HG02884 (cell line): ENCODE measurements at regions not wholly inside any gene's neighbourhood (a gene's known extent, or its start where the extent isn't known, plus 50 kb on each side); places are given as distances from the start of the nearest gene placed in this dataset.
"Not testable (repeated sequence)": the region's sequence is repeated elsewhere in the genome, so short reads cannot be mapped to it uniquely, and the experiment has no call there.

Experiments used
- ATAC-seq: cut with Tn5 transposase; IDR thresholded peaks from one replicate; pipeline ENCODE4 v1.9.1; 2021; ENCODE audit warnings: mild to moderate bottlenecking, moderate library complexity; ENCODE audit not compliant: unreplicated experiment

DNA sequence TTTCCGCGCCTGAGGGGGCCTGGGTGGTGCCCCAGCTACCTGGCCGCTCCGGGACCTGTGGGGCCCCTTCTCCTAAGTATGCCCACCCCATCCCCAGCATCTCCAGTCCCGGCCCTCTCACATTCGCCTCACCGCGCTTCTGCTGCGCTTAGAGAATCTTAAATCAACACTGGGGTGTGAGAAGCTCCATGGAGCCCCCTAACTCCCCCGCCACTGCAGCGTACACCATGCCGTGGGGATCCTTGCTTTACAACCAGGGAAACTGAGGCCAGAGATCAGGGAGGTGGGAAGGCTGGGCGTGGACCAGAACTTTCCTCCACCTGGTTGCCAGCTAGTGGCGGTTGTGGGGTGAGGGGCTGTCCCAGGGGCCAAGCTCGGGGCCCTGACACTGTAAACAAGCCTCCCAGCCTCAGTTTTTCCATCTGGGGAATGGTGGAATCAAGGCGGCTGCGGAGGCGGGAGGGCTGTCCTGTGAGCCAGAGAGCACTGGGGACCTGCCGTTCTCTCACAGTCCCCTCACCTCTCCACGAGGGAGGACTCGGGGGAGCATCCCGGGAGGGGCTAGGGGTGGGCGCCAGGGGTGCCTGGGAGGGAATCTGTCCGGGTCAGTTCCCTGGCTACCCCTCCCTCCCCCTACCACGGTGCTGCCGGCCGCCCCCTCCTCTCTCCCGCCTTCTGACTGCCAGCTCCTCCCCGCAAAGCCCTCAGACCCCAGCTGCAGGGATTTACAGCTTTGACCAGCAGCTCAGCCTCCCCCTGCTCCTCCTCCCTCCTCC is 161.2 kb downstream of the C9orf50 start:
- ATAC-seq, result no peak

DNA sequence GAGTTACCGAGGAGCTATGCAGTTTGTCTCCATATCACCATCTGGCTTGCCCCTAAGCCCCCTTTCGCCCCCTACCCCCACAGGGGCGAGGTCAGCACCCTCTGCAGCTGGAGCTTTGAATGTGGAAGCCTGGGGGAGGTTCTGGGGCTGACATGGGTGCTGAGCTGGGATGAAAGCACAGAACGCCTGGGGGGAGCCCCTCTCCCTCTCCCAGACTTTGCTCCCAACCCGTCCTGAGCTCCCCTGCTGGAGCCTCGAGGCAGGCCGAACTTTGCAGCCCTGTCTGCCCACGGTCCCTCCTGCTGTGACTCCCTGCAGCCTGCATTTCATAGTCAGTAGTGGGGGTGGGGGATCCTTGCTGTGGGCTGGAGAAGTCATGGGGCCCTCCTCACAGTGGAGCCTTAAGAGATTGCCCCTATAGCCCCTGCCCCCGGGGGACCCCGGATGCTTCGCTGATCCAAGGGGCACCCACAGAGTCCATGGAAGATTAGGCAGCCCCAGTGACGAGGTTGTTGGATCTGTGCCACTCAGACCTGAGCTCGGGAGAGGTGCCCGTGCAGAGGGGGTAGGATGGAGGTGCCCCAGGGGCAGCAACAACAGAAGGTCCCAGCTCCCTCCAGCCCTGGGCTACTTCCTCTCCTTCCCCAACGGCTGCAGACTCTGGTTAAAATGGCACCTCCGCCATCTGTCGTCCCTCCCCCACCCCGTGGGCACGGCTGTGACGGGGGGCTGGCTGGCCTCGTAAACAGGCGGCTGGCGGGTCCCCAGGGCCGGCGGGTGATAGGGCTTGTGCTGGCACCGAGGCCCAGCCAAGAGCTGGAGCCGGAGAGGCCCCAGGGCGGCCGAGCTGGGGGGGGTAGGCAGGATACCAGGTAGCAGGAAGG is 162.0 kb downstream of the C9orf50 start:
- ATAC-seq, result no peak

DNA sequence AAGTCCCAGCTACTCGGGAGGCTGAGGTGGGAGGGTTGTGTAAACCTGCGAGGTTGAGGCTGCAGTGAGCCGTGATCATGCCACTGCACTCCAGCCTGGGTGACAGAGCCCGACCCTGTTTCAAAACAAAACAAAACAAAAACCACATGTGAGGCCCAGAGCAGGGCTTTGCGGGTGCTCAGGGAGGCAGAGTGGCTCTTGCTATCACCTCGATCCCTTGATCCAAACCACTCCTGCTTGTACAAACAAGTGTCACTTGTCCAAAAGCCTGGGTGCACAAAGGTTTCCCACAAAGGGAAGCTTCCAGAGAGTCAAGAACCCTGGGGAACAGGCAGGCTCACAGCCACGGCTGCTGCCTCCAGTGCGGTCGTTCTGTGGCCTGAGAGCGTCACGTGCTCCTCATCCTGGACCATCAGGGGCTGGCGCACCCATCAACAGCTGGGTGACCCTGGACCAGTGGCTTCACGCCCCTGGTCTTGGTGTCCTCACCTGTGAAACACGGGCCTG is 162.7 kb downstream of the C9orf50 start:
- no peak for ATAC-seq

DNA sequence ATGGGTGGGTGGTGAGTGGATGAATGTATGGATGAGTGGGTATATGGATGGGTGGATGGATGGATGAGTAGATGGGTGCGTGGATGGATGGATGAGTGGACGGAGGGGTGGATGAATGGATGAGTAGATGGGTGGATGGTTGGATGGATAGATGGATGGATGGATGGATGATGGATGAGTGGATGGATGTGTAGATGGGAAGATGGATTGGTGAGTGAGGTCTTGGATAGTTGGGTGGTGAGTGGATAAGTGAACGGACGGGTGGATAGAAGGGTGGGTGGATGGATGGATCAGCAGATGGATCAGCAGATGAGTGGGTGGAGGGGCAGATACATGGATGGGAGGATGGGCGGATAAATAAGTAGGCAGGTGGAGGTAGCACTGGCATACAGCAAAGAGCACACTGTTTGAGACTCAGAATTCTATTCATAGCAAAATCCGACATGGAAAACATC is 163.5 kb downstream of the C9orf50 start:
- no peak for ATAC-seq

DNA sequence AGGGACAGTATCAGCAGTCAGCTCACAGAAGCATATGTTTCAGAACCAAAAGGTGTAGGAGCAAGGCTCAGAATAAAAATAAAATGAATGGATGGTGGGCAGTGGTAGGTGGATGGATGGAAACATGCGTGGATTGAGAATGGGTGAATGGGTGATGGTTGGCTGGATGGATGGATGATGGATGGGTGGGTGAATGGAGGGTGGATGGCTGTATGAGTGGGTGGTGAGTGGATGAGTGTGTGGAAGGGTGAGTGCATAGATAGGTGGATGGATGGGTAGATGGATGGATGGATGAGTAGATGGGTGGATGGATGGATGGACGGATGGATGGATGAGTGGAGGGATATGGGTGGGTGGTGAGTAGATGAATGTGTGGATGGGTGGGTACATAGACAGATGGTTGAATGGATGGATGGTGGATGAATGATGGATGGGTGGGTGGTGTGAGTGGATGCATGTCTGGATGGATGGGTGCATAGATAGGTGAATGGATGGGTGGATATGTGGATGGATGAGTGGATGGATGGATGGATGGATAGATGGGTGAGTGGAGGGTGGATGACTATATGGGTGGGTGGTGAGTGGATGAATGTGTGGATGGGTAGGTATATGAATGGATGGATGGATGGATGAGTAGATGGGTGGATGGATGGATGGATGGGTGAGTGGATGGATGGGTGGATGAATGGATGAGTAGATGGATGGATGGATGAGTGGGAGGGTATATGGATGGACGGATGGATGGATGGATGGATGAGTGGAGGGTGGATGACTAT is 164.2 kb downstream of the C9orf50 start:
- no peak for ATAC-seq

DNA sequence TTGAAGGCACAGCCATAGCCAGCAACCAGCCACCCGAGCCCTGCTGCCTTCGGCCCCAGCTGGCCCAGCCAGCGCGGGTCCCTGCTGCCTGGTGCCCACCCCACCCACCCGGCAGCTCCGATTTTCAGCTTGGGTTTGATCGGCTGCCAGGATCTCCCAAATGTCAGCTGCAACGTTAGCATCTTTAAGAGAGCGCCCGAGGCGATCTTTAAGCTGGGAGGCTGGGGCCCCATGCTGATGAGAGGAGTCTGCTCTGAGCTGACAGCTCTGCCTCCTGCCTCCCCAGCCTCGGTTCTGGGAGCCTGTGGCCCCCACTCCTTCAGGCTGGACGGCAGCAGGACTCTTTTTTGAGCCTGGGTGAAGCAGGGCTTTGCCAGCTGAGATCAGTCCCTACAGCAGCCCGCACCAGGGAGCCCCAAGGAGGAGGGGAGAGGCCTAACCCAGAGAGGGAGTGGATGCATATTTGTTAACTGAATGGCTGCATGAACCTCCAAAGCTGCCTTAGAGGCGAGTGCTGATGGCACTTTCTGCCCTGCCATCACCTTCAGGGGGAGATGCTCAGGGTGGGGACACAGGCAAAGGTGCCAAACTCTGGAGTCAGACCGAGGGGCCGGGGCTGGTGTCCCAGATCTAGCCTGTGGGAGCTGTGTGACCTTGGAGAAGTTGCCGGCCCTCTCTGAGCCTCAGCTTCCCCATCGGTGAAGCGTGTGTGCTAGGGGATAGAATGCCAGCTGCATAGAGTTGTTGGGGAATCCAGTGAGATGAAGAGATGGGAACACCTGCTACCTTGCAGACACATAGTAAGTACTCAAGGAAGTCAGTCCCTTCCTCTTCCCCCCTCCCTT is 165.5 kb downstream of the C9orf50 start:
- no peak for ATAC-seq

DNA sequence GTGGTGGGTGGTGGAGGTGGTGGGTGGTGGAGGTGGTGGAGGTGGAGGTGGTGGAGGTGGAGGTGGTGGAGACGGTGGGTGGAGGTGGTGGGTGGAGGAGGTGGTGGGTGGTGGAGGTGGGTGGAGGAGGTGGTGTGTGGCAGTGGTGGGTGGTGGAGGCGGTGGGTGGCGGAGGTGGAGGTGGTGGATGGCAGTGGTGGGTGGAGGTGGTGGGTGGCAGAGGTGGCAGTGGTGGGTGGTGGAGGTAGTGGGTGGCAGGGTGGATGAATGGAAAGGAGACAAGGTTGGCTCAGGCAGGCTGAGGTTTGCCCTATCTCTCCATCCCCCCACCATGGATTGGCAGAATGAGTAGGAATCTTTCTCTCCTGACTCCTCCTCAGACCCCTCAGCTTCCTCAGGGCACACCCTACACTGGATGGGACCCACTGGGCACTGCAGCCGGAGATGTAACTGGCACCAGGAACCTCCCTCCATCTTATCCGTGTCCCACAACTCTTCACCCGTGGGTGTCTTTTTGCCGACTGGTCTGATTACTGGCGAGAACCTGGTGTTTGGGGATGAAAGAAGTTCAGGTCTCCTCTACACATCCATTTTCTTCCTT is 166.3 kb downstream of the C9orf50 start:
- no peak for ATAC-seq

DNA sequence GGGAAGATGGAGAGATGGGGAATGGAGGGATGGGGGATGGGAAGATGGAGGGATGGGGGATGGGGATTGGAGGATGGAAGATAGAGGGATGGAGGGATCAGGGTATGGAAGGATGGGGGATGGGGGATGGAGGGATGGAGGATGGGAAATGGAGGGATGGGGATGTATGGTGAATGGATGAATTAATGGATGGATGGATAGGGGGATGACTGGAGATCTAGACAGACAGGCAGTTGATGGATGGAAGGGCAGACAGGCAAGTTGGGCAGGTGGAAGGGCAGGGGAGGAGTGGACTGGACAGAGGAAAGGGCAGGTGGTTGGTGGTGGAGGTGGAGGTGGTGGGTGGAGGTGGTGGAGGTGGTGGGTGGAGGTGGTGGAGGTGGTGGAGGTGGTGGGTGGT is 167.2 kb downstream of the C9orf50 start:
- no peak for ATAC-seq

DNA sequence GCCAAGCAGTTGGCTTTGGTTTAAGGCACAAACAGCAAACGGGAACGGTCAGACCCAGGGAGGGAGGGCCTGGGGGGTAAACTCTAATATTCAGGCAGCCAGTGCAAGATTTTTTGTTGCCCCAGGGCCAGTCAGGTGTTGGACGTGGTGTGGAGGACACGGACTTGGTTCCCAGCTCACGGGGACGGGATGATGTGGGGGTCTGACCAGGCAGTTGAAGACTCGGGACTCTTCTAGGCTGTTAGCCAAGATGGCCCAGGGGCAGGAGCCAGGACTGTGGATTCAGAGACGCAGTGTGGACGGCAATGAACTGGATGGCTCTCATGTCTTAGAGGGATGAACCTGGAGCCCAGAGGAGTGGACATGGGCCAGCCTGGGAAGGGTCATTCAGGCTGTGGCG is 169.2 kb downstream of the C9orf50 start:
- no peak for ATAC-seq

DNA sequence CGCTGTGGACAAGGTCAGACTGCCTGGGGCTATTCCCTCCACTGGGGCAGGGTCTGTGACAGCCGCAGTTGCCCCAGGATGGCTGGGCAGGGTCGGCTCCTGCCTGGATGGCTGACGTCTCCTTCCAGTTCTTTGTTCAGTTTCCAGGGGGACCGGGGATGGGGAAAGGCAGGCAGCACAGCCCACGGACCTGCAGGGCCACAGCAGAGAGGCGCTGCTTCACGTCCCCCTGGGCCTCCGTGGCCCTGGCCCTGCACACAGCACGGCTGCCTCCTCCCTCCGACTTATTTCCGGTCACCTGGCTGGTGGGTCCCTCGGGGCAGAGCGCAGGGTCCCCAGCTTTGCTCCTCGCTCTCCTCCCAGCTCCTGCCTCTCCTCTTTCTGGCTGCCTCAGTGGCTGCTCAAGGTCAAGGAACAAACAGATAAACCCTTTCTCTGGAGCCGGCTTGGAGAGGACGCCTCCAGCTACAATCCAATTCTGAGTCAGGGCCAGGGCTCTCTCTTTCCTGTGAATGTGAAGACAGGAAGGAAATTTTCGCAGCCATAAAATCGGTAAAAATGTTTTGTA is 169.7 kb downstream of the C9orf50 start:
- ATAC-seq, result no peak

DNA sequence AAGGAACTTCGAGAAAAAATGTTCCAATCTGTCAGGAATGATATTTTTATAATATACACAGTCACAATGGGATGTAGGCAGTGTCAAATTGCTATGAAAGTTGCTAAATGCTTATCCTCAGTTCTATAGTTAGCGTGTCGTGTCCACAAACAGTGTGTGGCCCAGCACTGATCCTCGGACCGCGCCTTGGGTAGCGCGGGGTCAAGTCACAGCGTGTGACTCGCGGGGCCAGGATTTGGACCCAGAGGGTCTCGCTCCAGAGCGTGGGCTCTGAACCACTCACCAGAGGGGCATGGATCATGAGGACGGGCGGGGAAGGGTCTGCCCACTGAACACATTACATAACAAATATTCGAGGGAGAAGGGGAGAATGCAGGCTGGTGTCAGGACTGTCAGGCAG is 171.8 kb downstream of the C9orf50 start:
- ATAC-seq, result no peak

DNA sequence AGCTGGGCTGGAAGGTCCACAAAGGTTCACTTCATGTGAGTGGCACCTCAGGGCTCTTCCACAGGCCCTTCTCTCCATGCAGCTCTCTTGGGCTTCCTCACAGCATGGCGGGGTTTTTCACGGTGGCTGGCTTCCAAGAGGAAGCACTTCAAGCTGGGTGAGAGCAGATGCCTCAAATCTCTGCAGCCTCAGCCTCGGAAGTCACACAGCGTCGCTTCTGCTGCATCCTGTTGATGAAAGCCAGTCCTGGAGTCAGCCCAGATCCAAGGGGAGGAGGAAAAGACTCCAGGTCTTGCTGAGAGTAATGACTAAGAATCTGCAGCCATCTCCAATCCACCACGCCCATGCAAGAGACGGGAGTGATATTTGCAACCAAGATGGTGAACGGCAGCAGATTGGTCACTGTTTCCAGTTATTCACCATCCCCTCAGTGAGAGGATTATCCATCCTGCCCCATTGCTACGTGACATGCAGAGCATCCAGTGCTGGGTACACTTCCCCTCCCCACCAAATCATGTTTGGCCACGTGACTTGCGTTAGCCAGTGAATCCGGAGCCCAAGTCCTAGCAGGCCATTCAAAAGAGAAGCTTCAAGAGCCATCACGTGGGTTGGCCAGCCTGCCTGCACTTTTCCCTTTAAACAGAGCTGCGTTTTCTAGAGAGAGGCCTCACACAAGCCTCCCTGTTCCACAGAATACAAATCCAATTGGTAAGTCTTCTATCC is 173.9 kb downstream of the C9orf50 start:
- ATAC-seq, result no peak

DNA sequence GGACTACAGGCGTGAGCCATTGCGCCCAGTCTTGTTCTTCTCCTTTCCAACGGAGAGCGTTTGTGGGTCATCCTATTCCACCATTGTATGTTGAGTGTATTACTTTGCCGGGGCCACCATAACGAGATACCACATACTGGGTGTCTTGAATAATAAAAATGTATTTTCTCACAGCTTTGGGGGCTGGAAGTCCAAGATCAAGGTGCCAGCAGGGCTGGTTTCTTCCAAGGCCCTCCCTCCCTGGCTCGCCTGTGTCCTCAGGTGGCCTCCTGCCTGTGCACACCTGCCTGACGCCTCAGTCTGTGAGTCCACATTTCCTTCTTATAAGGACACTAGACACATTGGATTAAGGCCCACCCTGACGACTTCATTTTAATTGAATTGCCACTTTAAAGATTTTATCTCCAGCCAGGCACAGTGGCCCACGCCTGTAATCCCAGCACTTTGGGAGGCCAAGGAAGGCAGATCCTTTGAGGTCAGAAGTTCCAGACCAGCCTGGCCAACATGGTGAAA is 175.1 kb downstream of the C9orf50 start:
- no peak for ATAC-seq

DNA sequence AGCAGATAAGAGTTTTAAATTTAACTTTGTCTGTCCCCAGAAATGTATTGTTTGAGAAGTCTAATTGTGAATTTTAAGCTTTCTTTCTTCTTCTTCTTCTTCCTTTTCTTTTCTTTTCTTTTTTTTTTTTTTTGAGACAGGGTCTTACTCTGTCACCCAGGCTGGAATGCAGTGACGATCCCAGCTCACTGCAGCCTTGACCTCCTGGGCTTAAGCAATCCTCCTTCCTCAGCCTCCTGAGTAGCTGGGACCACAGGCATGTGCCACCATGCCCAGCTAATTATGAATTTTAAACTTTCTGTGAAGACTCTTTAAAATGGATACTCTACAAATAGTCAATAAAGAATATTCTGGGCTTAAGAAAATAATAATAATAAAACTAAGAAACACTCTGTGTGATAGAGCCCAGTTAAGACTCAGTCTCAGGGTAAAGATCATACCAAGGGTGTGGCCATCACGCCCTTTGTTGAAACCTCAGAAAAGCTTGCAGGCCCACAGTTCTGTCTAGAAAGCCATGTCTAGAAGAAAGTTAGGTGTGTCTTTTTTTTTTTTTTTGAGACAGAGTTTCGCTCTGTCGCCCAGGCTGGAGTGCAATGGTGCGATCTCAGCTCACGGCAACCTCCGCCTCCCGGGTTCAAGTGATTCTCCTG is 177.3 kb downstream of the C9orf50 start:
- not testable (repeated sequence) for ATAC-seq

DNA sequence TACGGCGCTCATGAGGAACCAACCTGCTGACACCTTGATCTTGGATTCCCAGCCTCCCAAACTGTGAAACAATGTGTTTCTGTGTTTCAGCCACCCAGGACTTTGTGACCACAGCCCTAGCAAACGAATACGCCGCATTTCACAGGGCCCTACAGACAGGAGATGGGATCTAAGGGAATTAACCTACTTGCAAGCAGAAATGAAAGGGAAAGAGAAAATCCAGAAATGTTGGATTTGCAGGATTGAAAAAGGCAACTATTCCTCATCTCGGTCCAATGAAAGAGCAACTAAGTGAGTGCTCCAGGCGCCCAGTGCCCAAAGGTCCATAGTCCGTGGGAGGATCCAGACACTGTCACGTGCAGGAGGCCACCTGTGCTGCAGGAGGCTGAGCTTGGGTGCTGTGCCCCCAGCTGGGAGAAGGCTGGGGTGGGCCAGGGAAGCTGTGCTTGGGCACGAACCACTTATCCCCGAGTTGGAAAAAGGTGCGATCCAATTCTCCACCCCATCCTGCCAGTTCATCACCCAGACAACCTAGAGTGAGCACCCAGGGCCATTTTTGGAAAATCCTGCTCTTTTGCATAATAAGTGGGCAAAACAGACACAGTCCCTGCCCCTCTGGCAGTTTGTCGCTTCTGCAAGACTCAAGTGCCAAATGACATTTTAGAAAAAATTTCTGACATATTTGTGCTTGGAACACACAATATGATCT is 177.9 kb downstream of the C9orf50 start:
- ATAC-seq, result no peak

DNA sequence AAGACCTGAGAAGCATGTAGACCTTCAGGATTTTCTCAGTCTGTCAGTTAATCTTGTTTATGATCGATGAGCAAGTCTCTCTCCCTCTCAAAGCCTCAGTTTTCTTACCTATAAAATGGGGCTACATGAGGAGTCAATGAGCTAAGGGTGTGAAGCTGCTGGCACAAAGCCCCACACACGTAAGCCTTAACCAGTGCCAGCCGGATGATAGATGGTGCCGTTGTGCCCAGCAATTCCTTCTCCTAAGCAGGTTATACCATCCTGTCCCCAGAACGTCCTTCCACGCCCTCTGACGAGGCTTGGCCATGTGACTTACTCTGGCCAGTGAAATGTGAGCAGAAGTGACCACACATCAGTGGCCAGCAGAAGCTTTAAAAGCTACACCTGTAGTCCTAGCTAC is 179.0 kb downstream of the C9orf50 start:
- no peak for ATAC-seq

DNA sequence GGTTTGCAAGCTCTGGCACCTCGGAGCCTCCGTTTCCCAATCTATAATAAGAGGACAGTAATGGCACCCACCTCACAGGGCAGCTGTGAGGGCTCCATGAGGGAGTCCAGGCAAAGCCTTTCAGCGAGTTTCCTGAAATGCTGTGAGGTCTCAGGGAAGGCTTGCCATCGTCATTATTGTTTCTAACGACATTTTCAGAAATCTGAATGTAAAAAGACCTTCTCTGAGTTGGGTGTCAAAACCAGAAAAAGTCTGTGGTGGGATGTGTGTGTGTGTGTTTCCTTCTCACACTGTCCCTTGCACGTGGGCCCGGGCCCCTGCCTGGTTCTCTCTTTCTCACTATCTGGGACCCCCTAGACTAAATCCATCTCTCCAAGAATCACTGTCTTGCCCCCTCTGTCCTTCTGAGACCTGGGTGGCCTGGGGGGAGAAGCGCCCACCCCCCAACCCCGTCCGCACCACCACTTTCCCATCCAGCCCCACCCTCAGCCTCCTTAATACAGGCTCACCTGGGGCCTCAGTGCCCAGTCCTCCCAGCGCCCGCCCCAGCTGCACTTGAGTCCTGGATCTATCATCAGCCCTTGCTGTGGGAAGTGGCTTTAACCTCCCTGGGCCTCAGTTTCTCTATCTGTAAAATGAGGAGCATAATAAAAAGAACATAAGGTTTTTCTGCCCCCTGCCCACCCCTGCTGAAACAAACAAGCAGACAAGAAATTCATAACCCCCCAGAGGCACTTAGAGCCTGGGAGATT is 180.3 kb downstream of the C9orf50 start:
- no peak for ATAC-seq
